PC-3 (cell line): ENCODE measurements at regions not wholly inside any gene's neighbourhood (a gene's known extent, or its start where the extent isn't known, plus 50 kb on each side); places are given as distances from the start of the nearest gene placed in this dataset.

Experiments
- ATAC-seq: fragments of 200-7000 bp; cut with Tn5 transposase; 2 replicates; pipeline ENCODE4 v1.9.1; 2020; ENCODE audit warnings: mild to moderate bottlenecking, moderate library complexity
- BruUV-seq: library from RNA; stranded (reverse); fragments of 400-500 nt; replicated peaks from 2 replicates; lab custom pipeline; 2021; lab: Mats Ljungman, UMichigan
- CTCF ChIA-PET: fragments of 300-600 bp; sonication (Branson Sonifier 250); formaldehyde crosslinking; loops from one replicate; lab custom pipeline; 2022; ENCODE audit warnings: antibody characterized with exemption; lab: Charles Lee
- POLR2A ChIA-PET: fragments of 300-600 bp; sonication (Branson Sonifier 250); formaldehyde crosslinking; loops from one replicate; lab custom pipeline; 2022; ENCODE audit warnings: antibody characterized with exemption; ENCODE audit not compliant: unreplicated experiment; lab: Charles Lee
- DNase-seq: peaks from one replicate; pipeline ENCODE4 v3.0.0-alpha.2; 2015
- H2AFZ ChIP-seq: fragments of 300-600 bp; sonication (generic); 2 replicates; pipeline ENCODE4 v1.6.0; 2016; ENCODE audit warnings: antibody characterized with exemption, low read length
- H3F3A ChIP-seq: fragments of 300-600 bp; sonication (generic); one replicate; pipeline ENCODE4 v1.6.0; 2017; ENCODE audit warnings: antibody characterized with exemption, low read length, control low read depth, mild to moderate bottlenecking; ENCODE audit not compliant: unreplicated experiment
- H3K27ac ChIP-seq: fragments of 300-600 bp; sonication (generic); 2 replicates; pipeline ENCODE4 v1.5.1; 2016; ENCODE audit warnings: mild to moderate bottlenecking, low read length
- H3K27me3 ChIP-seq: fragments of 300-600 bp; sonication (generic); 2 replicates; pipeline ENCODE4 v1.6.1; 2016; ENCODE audit warnings: low read length, mixed read lengths
- H3K36me3 ChIP-seq: fragments of 300-600 bp; sonication (generic); 2 replicates; pipeline ENCODE4 v1.6.1; 2016; ENCODE audit warnings: low read depth, mixed run types, low read length, mixed read lengths
- H3K4me1 ChIP-seq: fragments of 300-600 bp; sonication (generic); 2 replicates; pipeline ENCODE4 v1.5.1; 2016; ENCODE audit warnings: low read length; ENCODE audit not compliant: insufficient read depth
- H3K4me2 ChIP-seq: fragments of 300-600 bp; sonication (generic); 2 replicates; pipeline ENCODE4 v1.6.0; 2016; ENCODE audit warnings: low read length
- H3K4me3 ChIP-seq: fragments of 300-600 bp; sonication (generic); 2 replicates; pipeline ENCODE4 v1.5.1; 2016; ENCODE audit warnings: mild to moderate bottlenecking, low read length, mixed read lengths
- H3K79me2 ChIP-seq: fragments of 300-600 bp; sonication (generic); 2 replicates; pipeline ENCODE4 v1.6.1; 2017; ENCODE audit warnings: low read length, mixed read lengths
- H3K9ac ChIP-seq: fragments of 300-600 bp; sonication (generic); 2 replicates; pipeline ENCODE4 v1.6.0; 2016; ENCODE audit warnings: mild to moderate bottlenecking, low read length
- H3K9me2 ChIP-seq: fragments of 300-600 bp; sonication (generic); replicated peaks from 2 replicates; pipeline ENCODE4 v1.6.1; 2016; ENCODE audit warnings: mixed run types, low read length, mixed read lengths
- H3K9me3 ChIP-seq: fragments of 300-600 bp; sonication (generic); 2 replicates; pipeline ENCODE4 v1.6.1; 2016; ENCODE audit warnings: low read length, mixed read lengths
- H4K20me1 ChIP-seq: fragments of 300-600 bp; sonication (generic); 2 replicates; pipeline ENCODE4 v1.6.1; 2016; ENCODE audit warnings: low read length, mixed read lengths
- EZH2 ChIP-seq: fragments of 300-600 bp; sonication (generic); IDR thresholded peaks from one replicate; pipeline ENCODE4 v1.6.1; 2017; ENCODE audit warnings: antibody characterized with exemption, mild to moderate bottlenecking, low read length; ENCODE audit not compliant: unreplicated experiment
- EZH2phosphoT487 ChIP-seq: fragments of 300-600 bp; sonication (generic); IDR thresholded peaks from 2 replicates; pipeline ENCODE4 v1.6.1; 2018; ENCODE audit warnings: mild to moderate bottlenecking, antibody characterized with exemption, low read length, borderline replicate concordance
- intact Hi-C: fragments of 100-400 bp; cut with micrococcal nuclease; formaldehyde crosslinking; loops from 2 replicates; pipeline ENCODE4 v1.9.0; 2023
- TF ChIP-seq, protein P1 (sequence below): fragments of 300-600 bp; sonication (generic); conservative IDR thresholded peaks from 2 replicates; pipeline ENCODE4 v1.5.1; 2017; ENCODE audit warnings: antibody characterized with exemption, low read depth, mild to moderate bottlenecking, low read length

DNA sequence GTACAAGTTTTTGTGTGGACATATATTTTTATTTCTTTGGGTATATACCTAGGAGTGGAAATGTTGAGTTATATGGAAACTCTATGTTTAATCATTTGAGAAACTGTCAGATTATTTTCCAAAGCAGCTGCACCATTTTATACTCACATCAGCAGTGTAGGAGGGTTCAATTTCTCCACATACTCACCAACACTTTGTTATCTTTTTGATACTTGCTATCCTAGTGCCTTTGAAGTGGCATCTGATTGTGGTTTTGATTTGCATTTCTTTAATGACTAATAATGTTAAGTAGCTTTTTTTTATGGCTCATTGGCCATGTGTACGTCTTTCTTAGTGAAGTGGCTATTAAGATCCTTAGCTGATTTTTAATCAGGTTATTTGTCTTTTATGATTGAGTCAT, 64.7 kb upstream of the SLC8A1 start:
- no peaks in the 10 kb centered on the region for H3K9me2 ChIP-seq
- BruUV-seq = no TSS peak
- ChIA-PET CTCF (no interaction called here), POLR2A (no interaction called here)
- TF ChIP-seq EZH2phosphoT487 = no peak
- TF ChIP-seq EZH2 = no peak
- TF ChIP-seq, protein P1, sequence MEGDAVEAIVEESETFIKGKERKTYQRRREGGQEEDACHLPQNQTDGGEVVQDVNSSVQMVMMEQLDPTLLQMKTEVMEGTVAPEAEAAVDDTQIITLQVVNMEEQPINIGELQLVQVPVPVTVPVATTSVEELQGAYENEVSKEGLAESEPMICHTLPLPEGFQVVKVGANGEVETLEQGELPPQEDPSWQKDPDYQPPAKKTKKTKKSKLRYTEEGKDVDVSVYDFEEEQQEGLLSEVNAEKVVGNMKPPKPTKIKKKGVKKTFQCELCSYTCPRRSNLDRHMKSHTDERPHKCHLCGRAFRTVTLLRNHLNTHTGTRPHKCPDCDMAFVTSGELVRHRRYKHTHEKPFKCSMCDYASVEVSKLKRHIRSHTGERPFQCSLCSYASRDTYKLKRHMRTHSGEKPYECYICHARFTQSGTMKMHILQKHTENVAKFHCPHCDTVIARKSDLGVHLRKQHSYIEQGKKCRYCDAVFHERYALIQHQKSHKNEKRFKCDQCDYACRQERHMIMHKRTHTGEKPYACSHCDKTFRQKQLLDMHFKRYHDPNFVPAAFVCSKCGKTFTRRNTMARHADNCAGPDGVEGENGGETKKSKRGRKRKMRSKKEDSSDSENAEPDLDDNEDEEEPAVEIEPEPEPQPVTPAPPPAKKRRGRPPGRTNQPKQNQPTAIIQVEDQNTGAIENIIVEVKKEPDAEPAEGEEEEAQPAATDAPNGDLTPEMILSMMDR = no peak
- H3K9ac ChIP-seq = no peak overlapping the region
- no peak overlapping the region for H2AFZ ChIP-seq
- H3K27ac ChIP-seq = no peak overlapping the region
- H3K27me3 ChIP-seq = no peaks in the 10 kb centered on the region
- intact Hi-C loops = no loop called here
- no peaks in the 10 kb centered on the region for H4K20me1 ChIP-seq
- H3F3A ChIP-seq = no peaks in the 10 kb centered on the region
- H3K4me1 ChIP-seq = peaks cover 8% of the 10 kb centered on the region; the same call in 1 of the 2 replicates
- no peaks in the 10 kb centered on the region for H3K79me2 ChIP-seq
- H3K4me2 ChIP-seq = no peak overlapping the region
- no peaks in the 10 kb centered on the region for H3K9me3 ChIP-seq
- no peaks in the 10 kb centered on the region for H3K36me3 ChIP-seq
- ATAC-seq = no peak
- no peak for DNase-seq
- no peak overlapping the region for H3K4me3 ChIP-seq

GRCh38 chr2:40528564-40528963, 76.7 kb upstream of the SLC8A1 start:
- Histone ChIP-seq H3F3A (no peaks in the 10 kb centered on the region), H3K27ac (no peak overlapping the region), H3K27me3 (no peaks in the 10 kb centered on the region), H3K4me2 (no peak overlapping the region), H3K4me1 (no peaks in the 10 kb centered on the region), H3K36me3 (no peaks in the 10 kb centered on the region), H3K79me2 (no peaks in the 10 kb centered on the region), H4K20me1 (no peaks in the 10 kb centered on the region), H3K9me3 (no peaks in the 10 kb centered on the region), H2AFZ (no peak overlapping the region), H3K9ac (no peak overlapping the region), H3K4me3 (no peak overlapping the region), H3K9me2 (no peaks in the 10 kb centered on the region)
- no peak for ATAC-seq
- POLR2A ChIA-PET = no interaction called here
- BruUV-seq = no TSS peak
- intact Hi-C loops = no loop called here
- DNase-seq = no peak
- TF ChIP-seq, protein P1 = no peak
- TF ChIP-seq EZH2 (no peak), EZH2phosphoT487 (no peak)
- CTCF ChIA-PET = no interaction called here

DNA sequence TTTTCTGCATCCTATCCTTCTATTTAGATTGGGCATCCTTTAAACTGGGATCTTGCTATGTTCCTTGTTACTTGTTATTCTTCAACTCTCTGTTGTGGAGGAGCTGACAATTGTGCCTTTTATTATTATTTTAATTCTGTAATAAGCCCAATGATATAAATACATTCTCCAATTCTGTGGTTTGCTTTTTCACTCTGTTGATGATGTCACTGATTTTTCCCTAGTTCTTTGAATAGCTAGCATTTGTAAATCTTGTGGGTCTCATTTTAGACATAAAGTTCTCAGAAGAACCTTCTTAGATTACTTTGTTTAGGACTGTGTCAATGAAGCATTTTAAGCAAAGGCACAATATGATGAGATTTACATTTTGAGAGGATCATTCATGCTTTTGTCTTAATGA, 79.5 kb upstream of the SLC8A1 start:
- Histone ChIP-seq H3K27me3 (no peaks in the 10 kb centered on the region), H3K4me3 (no peak overlapping the region), H4K20me1 (no peaks in the 10 kb centered on the region), H3K4me2 (no peak overlapping the region), H3K36me3 (no peaks in the 10 kb centered on the region), H3K9me3 (no peaks in the 10 kb centered on the region), H3K9me2 (no peaks in the 10 kb centered on the region), H2AFZ (no peak overlapping the region), H3K4me1 (no peaks in the 10 kb centered on the region), H3K79me2 (no peaks in the 10 kb centered on the region), H3K9ac (no peak overlapping the region), H3F3A (no peaks in the 10 kb centered on the region), H3K27ac (no peak overlapping the region)
- no TSS peak for BruUV-seq
- ATAC-seq = no peak
- CTCF ChIA-PET = no interaction called here
- TF ChIP-seq EZH2phosphoT487 (no peak), EZH2 (no peak)
- POLR2A ChIA-PET = no interaction called here
- DNase-seq = no peak
- intact Hi-C loops = no loop called here
